ENCODE measurements at regions not wholly inside any gene's neighbourhood (a gene's known extent, or its start where the extent isn't known, plus 50 kb on each side); places are given as distances from the start of the nearest gene placed in this dataset.

- DNase-seq, result no peak
- no peak for TF ChIP-seq CTCF (IDR thresholded peaks at IDR 0.05; ENCODE audit: low read depth, low read length)
- Histone ChIP-seq H3K9me3 (ENCODE audit: severe bottlenecking) (no peaks in the 10 kb centered on the region), H3K27ac (no peak overlapping the region), H3K27me3 (ENCODE audit: insufficient read depth, low read depth, severe bottlenecking) (no peaks in the 10 kb centered on the region), H3K36me3 (no peaks in the 10 kb centered on the region), H3K4me3 (ENCODE audit: low read depth, low read length) (no peak overlapping the region)
These were observed 236.0 kb upstream of the EYS start for GRCh38 chr6:65943051-65943450.

- H3K27me3 ChIP-seq (ENCODE audit: insufficient read depth, low read depth, severe bottlenecking), result no peaks in the 10 kb centered on the region
- TF ChIP-seq CTCF (IDR thresholded peaks at IDR 0.05; ENCODE audit: low read depth, low read length), result no peak
- no peaks in the 10 kb centered on the region for H3K36me3 ChIP-seq
- H3K9me3 ChIP-seq (ENCODE audit: severe bottlenecking), result no peaks in the 10 kb centered on the region
- H3K4me3 ChIP-seq (ENCODE audit: low read depth, low read length), result no peak overlapping the region
- H3K27ac ChIP-seq, result no peak overlapping the region
- DNase-seq, result no peak
These were observed 231.0 kb upstream of the EYS start for GRCh38 chr6:65938000-65938399.

GRCh38 chr6:65935412-65935811 lies 228.4 kb upstream of the EYS start:
- H3K27me3 ChIP-seq (ENCODE audit: insufficient read depth, low read depth, severe bottlenecking), result no peaks in the 10 kb centered on the region
- no peak for TF ChIP-seq CTCF (IDR thresholded peaks at IDR 0.05; ENCODE audit: low read depth, low read length)
- no peaks in the 10 kb centered on the region for H3K9me3 ChIP-seq (ENCODE audit: severe bottlenecking)
- H3K27ac ChIP-seq, result no peak overlapping the region
- H3K36me3 ChIP-seq, result no peaks in the 10 kb centered on the region
- no peak for DNase-seq
- no peak overlapping the region for H3K4me3 ChIP-seq (ENCODE audit: low read depth, low read length)

- no peaks in the 10 kb centered on the region for H3K36me3 ChIP-seq
- no peak for DNase-seq
- no peaks in the 10 kb centered on the region for H3K9me3 ChIP-seq (ENCODE audit: severe bottlenecking)
- no peaks in the 10 kb centered on the region for H3K27me3 ChIP-seq (ENCODE audit: insufficient read depth, low read depth, severe bottlenecking)
- no peak overlapping the region for H3K27ac ChIP-seq
- TF ChIP-seq CTCF (IDR thresholded peaks at IDR 0.05; ENCODE audit: low read depth, low read length), result no peak
- H3K4me3 ChIP-seq (ENCODE audit: low read depth, low read length), result no peak overlapping the region
These were observed 226.4 kb upstream of the EYS start for GRCh38 chr6:65933390-65933789.

- no peaks in the 10 kb centered on the region for H3K36me3 ChIP-seq
- DNase-seq, result no peak
- H3K27ac ChIP-seq, result no peak overlapping the region
- H3K27me3 ChIP-seq (ENCODE audit: insufficient read depth, low read depth, severe bottlenecking), result no peaks in the 10 kb centered on the region
- H3K4me3 ChIP-seq (ENCODE audit: low read depth, low read length), result no peak overlapping the region
- no peak for TF ChIP-seq CTCF (IDR thresholded peaks at IDR 0.05; ENCODE audit: low read depth, low read length)
- no peaks in the 10 kb centered on the region for H3K9me3 ChIP-seq (ENCODE audit: severe bottlenecking)
These were observed 220.1 kb upstream of the EYS start for GRCh38 chr6:65927141-65927540.

- no peaks in the 10 kb centered on the region for H3K9me3 ChIP-seq (ENCODE audit: severe bottlenecking)
- H3K4me3 ChIP-seq (ENCODE audit: low read depth, low read length), result no peak overlapping the region
- no peak overlapping the region for H3K27ac ChIP-seq
- TF ChIP-seq CTCF (IDR thresholded peaks at IDR 0.05; ENCODE audit: low read depth, low read length), result no peak
- H3K27me3 ChIP-seq (ENCODE audit: insufficient read depth, low read depth, severe bottlenecking), result no peaks in the 10 kb centered on the region
- H3K36me3 ChIP-seq, result no peaks in the 10 kb centered on the region
- DNase-seq, result no peak
These were observed 217.4 kb upstream of the EYS start for GRCh38 chr6:65924411-65924810.
